H9 (cell line): ENCODE measurements at regions not wholly inside any gene's neighbourhood (a gene's known extent, or its start where the extent isn't known, plus 50 kb on each side); places are given as distances from the start of the nearest gene placed in this dataset.

Source experiments
- DNase-seq: peaks from one replicate; pipeline ENCODE4 v3.0.0-alpha.2; 2017
- H2AFZ ChIP-seq: one replicate; pipeline ENCODE4 v1.6.1; 2013; ENCODE audit warnings: mild to moderate bottlenecking, low read length, control low read depth, moderate library complexity
- H2AK5ac ChIP-seq: 2 replicates; pipeline ENCODE4 v1.6.1; 2013; ENCODE audit warnings: low read length, control low read depth, mixed read lengths; ENCODE audit not compliant: insufficient read length
- H2BK120ac ChIP-seq: one replicate; pipeline ENCODE4 v1.6.1; 2013; ENCODE audit warnings: low read depth, mild to moderate bottlenecking, low read length, control low read depth, inconsistent platforms; ENCODE audit not compliant: poor library complexity, severe bottlenecking
- H2BK12ac ChIP-seq: 2 replicates; pipeline ENCODE4 v1.6.1; 2013; ENCODE audit warnings: low read length, control low read depth, mixed read lengths, low read depth; ENCODE audit not compliant: insufficient read length
- H2BK15ac ChIP-seq: 2 replicates; pipeline ENCODE4 v1.6.1; 2013; ENCODE audit warnings: low read depth, low read length, control low read depth
- H2BK20ac ChIP-seq: one replicate; pipeline ENCODE4 v1.6.1; 2013; ENCODE audit warnings: low read depth, mild to moderate bottlenecking, low read length, control low read depth, inconsistent platforms; ENCODE audit not compliant: poor library complexity, severe bottlenecking
- H2BK5ac ChIP-seq: 2 replicates; pipeline ENCODE4 v1.6.1; 2013; ENCODE audit warnings: low read length, control low read depth, mixed read lengths; ENCODE audit not compliant: insufficient read length
- H3K14ac ChIP-seq: 2 replicates; pipeline ENCODE4 v1.6.1; 2013; ENCODE audit warnings: low read length, control low read depth; ENCODE audit not compliant: insufficient read depth
- H3K18ac ChIP-seq: 2 replicates; pipeline ENCODE4 v1.6.1; 2013; ENCODE audit warnings: low read depth, mild to moderate bottlenecking, mixed read lengths, low read length, control low read depth; ENCODE audit not compliant: insufficient read length
- H3K23ac ChIP-seq: 2 replicates; pipeline ENCODE4 v1.6.1; 2013; ENCODE audit warnings: low read length, control low read depth, mixed read lengths, low read depth; ENCODE audit not compliant: insufficient read length
- H3K23me2 ChIP-seq: 2 replicates; pipeline ENCODE4 v1.6.1; 2013; ENCODE audit warnings: low read depth, mild to moderate bottlenecking, mixed read lengths, low read length, control low read depth; ENCODE audit not compliant: insufficient read length, poor library complexity, severe bottlenecking
- H3K27ac ChIP-seq: 2 replicates; pipeline ENCODE4 v1.5.1; 2013; ENCODE audit warnings: low read length, control low read depth, mixed read lengths, low read depth; ENCODE audit not compliant: insufficient read length
- H3K27me3 ChIP-seq: 2 replicates; pipeline ENCODE4 v1.6.1; 2013; ENCODE audit warnings: low read length, control low read depth, inconsistent platforms; ENCODE audit not compliant: insufficient read depth
- H3K4ac ChIP-seq: 2 replicates; pipeline ENCODE4 v1.6.1; 2013; ENCODE audit warnings: low read depth, mild to moderate bottlenecking, control low read depth, inconsistent platforms, low read length, moderate library complexity
- H3K4me1 ChIP-seq: 2 replicates; pipeline ENCODE4 v1.6.1; 2013; ENCODE audit warnings: low read length, control low read depth, inconsistent platforms; ENCODE audit not compliant: insufficient read depth
- H3K4me2 ChIP-seq: 2 replicates; pipeline ENCODE4 v1.6.1; 2013; ENCODE audit warnings: low read length, control low read depth, mixed read lengths; ENCODE audit not compliant: insufficient read length, insufficient read depth
- H3K56ac ChIP-seq: 2 replicates; pipeline ENCODE4 v1.6.1; 2013; ENCODE audit warnings: low read depth, mild to moderate bottlenecking, mixed read lengths, low read length, control low read depth; ENCODE audit not compliant: insufficient read length
- H3K79me1 ChIP-seq: 2 replicates; pipeline ENCODE4 v1.6.1; 2013; ENCODE audit warnings: low read depth, mild to moderate bottlenecking, moderate library complexity, low read length, control low read depth, inconsistent platforms; ENCODE audit not compliant: insufficient read depth, poor library complexity, severe bottlenecking
- H3K79me2 ChIP-seq: 2 replicates; pipeline ENCODE4 v1.6.1; 2013; ENCODE audit warnings: low read length, control low read depth, inconsistent platforms; ENCODE audit not compliant: insufficient read depth
- H3K9ac ChIP-seq: 2 replicates; pipeline ENCODE4 v1.6.1; 2013; ENCODE audit warnings: low read length, control low read depth, mixed read lengths; ENCODE audit not compliant: insufficient read length; ENCODE audit errors: extremely low read depth
- H3K9me3 ChIP-seq: one replicate; pipeline ENCODE4 v1.6.1; 2013; ENCODE audit warnings: low read depth, low read length, inconsistent platforms; ENCODE audit not compliant: control insufficient read depth
- H3T11ph ChIP-seq: one replicate; pipeline ENCODE4 v1.6.1; 2013; ENCODE audit warnings: mild to moderate bottlenecking, low read length, control low read depth, inconsistent platforms
- H4K20me1 ChIP-seq: one replicate; pipeline ENCODE4 v1.6.1; 2013; ENCODE audit not compliant: control insufficient read depth, insufficient read length, insufficient read depth
- H4K5ac ChIP-seq: 2 replicates; pipeline ENCODE4 v1.6.1; 2013; ENCODE audit warnings: low read depth, mild to moderate bottlenecking, mixed read lengths, low read length, control low read depth; ENCODE audit not compliant: insufficient read length
- H4K8ac ChIP-seq: replicated peaks from 2 replicates; pipeline ENCODE4 v1.6.1; 2013; ENCODE audit warnings: low read length, control low read depth, mixed read lengths, low read depth; ENCODE audit not compliant: insufficient read length
- H4K91ac ChIP-seq: 2 replicates; pipeline ENCODE4 v1.6.1; 2013; ENCODE audit warnings: low read depth, mild to moderate bottlenecking, moderate library complexity, mixed read lengths, low read length, control low read depth; ENCODE audit not compliant: insufficient read length
- H3K27ac Mint-ChIP-seq, 3 experiments: 2 replicates in 2 of 3; 3 replicates in 1 of 3; pipeline ENCODE4 v1.8.0; 2020 to 2021; ENCODE audit warnings: mixed read lengths in 3 of 3, mild to moderate bottlenecking in 1 of 3, moderate library complexity in 1 of 3
- H3K27me3 Mint-ChIP-seq: 2 replicates; pipeline ENCODE4 v1.8.0; 2021; ENCODE audit warnings: low read depth, mild to moderate bottlenecking, moderate library complexity, mixed read lengths
- H3K36me3 Mint-ChIP-seq, 3 experiments: 2 replicates in 2 of 3; 3 replicates in 1 of 3; pipeline ENCODE4 v1.8.0; 2020 to 2021; ENCODE audit warnings: low read depth in 3 of 3, mixed read lengths in 3 of 3; ENCODE audit not compliant: insufficient read depth in 1 of 3
- H3K4me1 Mint-ChIP-seq, 2 experiments: 2 replicates each; pipeline ENCODE4 v1.8.0; 2020; ENCODE audit warnings: mixed read lengths in 2 of 2
- H3K4me3 Mint-ChIP-seq, 2 experiments: 2 replicates in 1 of 2; 3 replicates in 1 of 2; pipeline ENCODE4 v1.8.0; 2020 to 2021; ENCODE audit warnings: mild to moderate bottlenecking in 2 of 2, mixed read lengths in 2 of 2, moderate library complexity in 1 of 2
- H3K9me3 Mint-ChIP-seq, 2 experiments: 2 replicates in 1 of 2; 3 replicates in 1 of 2; pipeline ENCODE4 v1.8.0; 2020; ENCODE audit warnings: mild to moderate bottlenecking in 2 of 2, mixed read lengths in 2 of 2, moderate library complexity in 1 of 2
- WGBS: extraction: QIAGEN DNeasy Blood & Tissue Kit; methylation state at CpG from one replicate; pipeline ENCODE4 v1.1.7; 2013; ENCODE audit warnings: missing lambda C conversion rate, low lambda C conversion rate, mixed read lengths; ENCODE audit not compliant: insufficient read length; ENCODE audit errors: extremely low coverage; 5-methylcytosine and 5-hydroxymethylcytosine counted together
- TF ChIP-seq, protein P1 (sequence below): fragments of 200-600 bp; sonication (generic); conservative IDR thresholded peaks from 3 replicates; pipeline ENCODE4 v1.8.0; 2021; ENCODE audit warnings: antibody characterized with exemption, mild to moderate bottlenecking

DNA sequence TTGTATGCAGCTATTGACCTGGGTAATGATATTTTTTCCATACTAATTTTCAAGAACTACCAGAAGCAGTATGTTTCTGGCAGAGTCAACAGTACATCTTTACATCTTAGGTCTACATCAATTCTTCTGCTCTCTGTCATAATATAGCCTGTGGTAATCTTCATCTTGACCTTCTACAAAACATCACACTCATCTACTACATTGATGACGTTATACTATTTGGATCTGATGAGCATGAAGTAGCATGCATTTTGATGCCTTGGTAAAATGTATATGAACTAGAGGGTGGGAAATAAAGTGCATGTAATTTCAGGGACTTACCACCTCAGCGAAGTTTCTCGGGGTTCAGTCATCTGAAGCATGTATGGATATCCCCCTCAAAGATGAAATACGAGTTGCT lies 629.7 kb upstream of the SGCD start:
- no peaks in the 10 kb centered on the region for H3K36me3 Mint-ChIP-seq
- no peak overlapping the region for H3K4me3 Mint-ChIP-seq
- no CpG with 5 or more reads among the region's 4 CpGs for WGBS

More for the DNA sequence above, 629.7 kb upstream of the SGCD start:
- H2AFZ ChIP-seq = no peak overlapping the region
- no peak overlapping the region for H3K18ac ChIP-seq
- H3K4me1 ChIP-seq = no peaks in the 10 kb centered on the region
- no peak overlapping the region for H3K9ac ChIP-seq
- no peak overlapping the region for H4K8ac ChIP-seq
- no peak overlapping the region for H4K91ac ChIP-seq
- H3K14ac ChIP-seq = no peak overlapping the region
- H2BK5ac ChIP-seq = no peak overlapping the region
- H3K23me2 ChIP-seq = no peaks in the 10 kb centered on the region
- H3K27me3 ChIP-seq = no peaks in the 10 kb centered on the region
- H3K4me2 ChIP-seq = no peak overlapping the region
- no peak overlapping the region for H2BK20ac ChIP-seq
- H2BK120ac ChIP-seq = no peak overlapping the region
- H3K9me3 ChIP-seq = no peaks in the 10 kb centered on the region
- H3T11ph ChIP-seq = no peak overlapping the region
- H2BK12ac ChIP-seq = no peak overlapping the region
- no peaks in the 10 kb centered on the region for H3K79me1 ChIP-seq
- Mint-ChIP-seq H3K27me3 (no peaks in the 10 kb centered on the region; the same call in 1 of the 2 replicates), H3K9me3 (no peaks in the 10 kb centered on the region), H3K27ac (no peak overlapping the region), H3K4me1 (no peaks in the 10 kb centered on the region)
- no peak overlapping the region for H3K56ac ChIP-seq
- H2AK5ac ChIP-seq = no peak overlapping the region
- no peak overlapping the region for H3K23ac ChIP-seq
- no peak for DNase-seq
- no peaks in the 10 kb centered on the region for H3K79me2 ChIP-seq
- no peak overlapping the region for H3K27ac ChIP-seq
- TF ChIP-seq, protein P1, sequence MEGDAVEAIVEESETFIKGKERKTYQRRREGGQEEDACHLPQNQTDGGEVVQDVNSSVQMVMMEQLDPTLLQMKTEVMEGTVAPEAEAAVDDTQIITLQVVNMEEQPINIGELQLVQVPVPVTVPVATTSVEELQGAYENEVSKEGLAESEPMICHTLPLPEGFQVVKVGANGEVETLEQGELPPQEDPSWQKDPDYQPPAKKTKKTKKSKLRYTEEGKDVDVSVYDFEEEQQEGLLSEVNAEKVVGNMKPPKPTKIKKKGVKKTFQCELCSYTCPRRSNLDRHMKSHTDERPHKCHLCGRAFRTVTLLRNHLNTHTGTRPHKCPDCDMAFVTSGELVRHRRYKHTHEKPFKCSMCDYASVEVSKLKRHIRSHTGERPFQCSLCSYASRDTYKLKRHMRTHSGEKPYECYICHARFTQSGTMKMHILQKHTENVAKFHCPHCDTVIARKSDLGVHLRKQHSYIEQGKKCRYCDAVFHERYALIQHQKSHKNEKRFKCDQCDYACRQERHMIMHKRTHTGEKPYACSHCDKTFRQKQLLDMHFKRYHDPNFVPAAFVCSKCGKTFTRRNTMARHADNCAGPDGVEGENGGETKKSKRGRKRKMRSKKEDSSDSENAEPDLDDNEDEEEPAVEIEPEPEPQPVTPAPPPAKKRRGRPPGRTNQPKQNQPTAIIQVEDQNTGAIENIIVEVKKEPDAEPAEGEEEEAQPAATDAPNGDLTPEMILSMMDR = no peak
- H4K5ac ChIP-seq = no peak overlapping the region
- H3K4ac ChIP-seq = no peak overlapping the region
- H2BK15ac ChIP-seq = no peak overlapping the region
- no peaks in the 10 kb centered on the region for H4K20me1 ChIP-seq
